ENCODE measurements at regions not wholly inside any gene's neighbourhood (a gene's known extent, or its start where the extent isn't known, plus 50 kb on each side); places are given as distances from the start of the nearest gene placed in this dataset.

- no peak for TF ChIP-seq CTCF (IDR thresholded peaks at IDR 0.05 in 2 of 3, conservative IDR thresholded peaks at IDR 0.05 in 1 of 3; ENCODE audit: insufficient read depth in 2 of 3, low read depth in 1 of 3, low read length in 3 of 3)
- TF ChIP-seq SMAD1 (IDR thresholded peaks at IDR 0.05; ENCODE audit: low read depth, low read length, partially characterized antibody) = no peak
- no peak for TF ChIP-seq CHCHD3 (CRISPR knock-in tag; IDR thresholded peaks at IDR 0.05)
- no peak for TF ChIP-seq ZBTB7A (IDR thresholded peaks at IDR 0.05; ENCODE audit: borderline replicate concordance, control insufficient read depth, low read depth, low read length)
- no peak for TF ChIP-seq RERE (CRISPR knock-in tag; IDR thresholded peaks at IDR 0.05; ENCODE audit: borderline replicate concordance)
- no peak for TF ChIP-seq ZNF79 (CRISPR knock-in tag; IDR thresholded peaks at IDR 0.05; ENCODE audit: low read depth)
- no peak for TF ChIP-seq FOXK1 (CRISPR knock-in tag; IDR thresholded peaks at IDR 0.05; ENCODE audit: borderline replicate concordance)
Measured at GRCh38 chr2:163266772-163267171, 428.2 kb upstream of the KCNH7 start.
